HG02852 (cell line): ENCODE measurements at regions not wholly inside any gene's neighbourhood (a gene's known extent, or its start where the extent isn't known, plus 50 kb on each side); places are given as distances from the start of the nearest gene placed in this dataset.

Experiments used
- ATAC-seq: cut with Tn5 transposase; IDR thresholded peaks from one replicate; pipeline ENCODE4 v1.9.1; 2021; ENCODE audit warnings: mild to moderate bottlenecking, moderate library complexity; ENCODE audit not compliant: unreplicated experiment

DNA sequence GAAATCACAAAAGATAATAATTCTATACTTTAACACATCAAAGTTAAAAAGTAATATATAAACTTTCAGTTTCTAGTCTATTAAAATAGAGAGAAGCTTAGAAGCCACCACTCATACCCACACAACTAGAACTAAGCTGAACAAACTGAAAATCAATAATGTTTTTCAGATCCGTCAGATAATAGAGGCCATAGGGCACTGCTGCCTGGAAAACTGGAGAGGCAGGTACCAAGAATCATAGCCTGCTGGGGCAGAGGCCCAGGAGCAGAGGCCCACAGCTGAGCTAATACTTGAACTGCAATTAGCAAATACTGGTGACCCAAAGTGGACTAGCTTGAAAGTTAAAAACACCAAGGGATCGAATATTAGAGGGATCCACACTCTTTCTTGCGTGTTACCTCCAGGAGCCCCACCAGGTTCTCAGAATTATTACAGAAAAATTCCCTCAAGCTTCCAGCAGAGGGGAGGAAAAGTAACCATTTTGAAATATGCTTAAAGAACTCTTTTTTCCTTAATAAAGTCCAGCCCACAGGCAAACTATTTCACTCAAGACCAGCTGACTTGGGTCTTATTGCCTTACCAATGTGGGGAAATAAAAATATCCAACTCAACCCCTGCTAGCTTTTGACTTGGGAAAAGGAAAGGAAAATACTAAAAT lies 774.1 kb upstream of the IGFBP3 start:
- ATAC-seq: no peak

DNA sequence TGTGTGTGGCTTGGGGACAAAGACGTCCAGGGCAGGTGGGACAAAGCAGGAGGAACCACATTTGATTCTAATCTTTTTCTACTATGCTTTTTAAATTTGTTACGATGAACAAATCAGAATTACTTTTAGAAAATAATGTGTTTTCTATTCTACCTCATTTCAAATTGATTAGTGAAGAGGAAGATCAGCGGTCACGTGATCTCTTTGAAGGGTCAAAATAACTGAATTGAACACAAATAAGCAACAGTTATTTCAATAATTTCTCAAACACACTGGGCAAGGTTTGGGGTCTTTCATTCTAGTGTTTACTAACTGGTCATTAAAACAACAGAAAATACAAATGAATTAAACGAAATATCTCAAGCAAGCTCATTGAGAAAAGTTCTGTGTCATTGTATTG lies 773.0 kb upstream of the IGFBP3 start:
- no peak for ATAC-seq

DNA sequence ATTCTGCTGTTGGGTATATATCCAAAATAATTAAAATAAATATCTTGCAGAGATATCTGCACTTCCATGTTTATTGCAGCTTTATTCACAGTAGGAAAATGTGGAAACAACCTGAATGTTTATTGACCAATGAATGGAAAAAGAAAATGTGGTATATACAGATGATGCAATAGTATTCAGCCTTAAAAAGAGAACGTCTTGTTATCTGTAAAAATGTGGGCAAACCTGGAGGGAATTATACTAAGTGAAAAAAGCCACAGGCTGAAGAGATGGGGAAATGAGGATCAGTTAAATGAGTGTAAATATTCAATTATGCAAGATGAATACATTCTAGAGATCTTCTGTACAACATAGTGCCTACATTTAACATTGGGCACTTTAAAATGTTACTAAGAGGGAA lies 766.1 kb upstream of the IGFBP3 start:
- no peak for ATAC-seq

DNA sequence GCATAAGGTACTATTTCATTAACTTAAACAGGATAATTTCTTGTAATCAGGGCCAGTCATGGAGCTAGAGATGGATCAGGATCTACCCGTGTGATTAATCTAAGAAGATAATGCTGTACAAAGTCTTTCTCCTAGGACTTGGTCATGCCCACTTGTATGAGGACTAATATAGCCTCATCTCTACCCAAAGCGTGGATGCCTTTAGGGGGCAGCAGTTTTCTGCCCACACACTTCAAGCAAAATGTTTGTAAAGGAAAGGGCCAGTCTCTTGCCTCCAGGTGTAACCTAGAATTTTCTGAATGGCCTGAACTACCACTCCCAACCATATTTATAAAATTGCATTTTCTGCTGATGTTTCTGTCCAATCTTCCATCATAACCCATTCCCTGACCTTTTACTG lies 764.0 kb upstream of the IGFBP3 start:
- ATAC-seq: no peak

DNA sequence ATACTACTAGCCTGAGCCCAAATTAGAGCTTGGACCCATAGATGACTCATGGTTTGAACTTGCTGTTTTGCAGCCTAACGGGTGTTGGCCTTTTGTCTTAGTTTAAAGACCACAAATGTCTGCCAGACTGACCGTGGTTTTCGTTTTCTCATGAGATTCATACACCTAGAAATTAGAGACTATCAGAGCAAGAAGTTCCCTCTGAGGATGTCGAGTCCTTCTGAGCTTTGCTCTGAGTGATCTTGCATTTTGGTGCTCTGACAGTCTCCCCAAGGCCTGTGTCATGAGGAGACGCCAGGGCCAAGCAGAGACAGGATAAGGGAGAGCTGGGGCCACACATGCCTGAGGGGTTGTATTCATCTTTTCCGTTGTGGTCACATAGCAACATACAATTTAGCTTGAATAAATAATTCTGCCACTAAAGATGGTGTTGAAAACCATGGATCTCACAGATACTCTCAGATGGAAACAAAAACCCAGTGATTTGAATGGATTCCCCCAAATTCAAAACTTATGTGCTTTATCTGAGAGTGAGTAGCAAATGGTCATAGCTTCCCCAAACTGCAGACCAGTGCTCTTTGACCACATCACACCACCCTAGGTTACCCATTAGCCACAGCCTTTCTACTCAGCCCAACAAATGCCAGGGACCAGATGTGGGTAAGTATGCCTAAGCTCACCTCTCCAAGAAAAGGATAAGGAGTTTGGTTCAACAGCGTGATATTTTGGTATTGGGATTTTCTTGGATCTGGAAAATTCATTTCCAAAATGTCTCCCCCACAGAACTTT lies 762.0 kb upstream of the IGFBP3 start:
- no peak for ATAC-seq

DNA sequence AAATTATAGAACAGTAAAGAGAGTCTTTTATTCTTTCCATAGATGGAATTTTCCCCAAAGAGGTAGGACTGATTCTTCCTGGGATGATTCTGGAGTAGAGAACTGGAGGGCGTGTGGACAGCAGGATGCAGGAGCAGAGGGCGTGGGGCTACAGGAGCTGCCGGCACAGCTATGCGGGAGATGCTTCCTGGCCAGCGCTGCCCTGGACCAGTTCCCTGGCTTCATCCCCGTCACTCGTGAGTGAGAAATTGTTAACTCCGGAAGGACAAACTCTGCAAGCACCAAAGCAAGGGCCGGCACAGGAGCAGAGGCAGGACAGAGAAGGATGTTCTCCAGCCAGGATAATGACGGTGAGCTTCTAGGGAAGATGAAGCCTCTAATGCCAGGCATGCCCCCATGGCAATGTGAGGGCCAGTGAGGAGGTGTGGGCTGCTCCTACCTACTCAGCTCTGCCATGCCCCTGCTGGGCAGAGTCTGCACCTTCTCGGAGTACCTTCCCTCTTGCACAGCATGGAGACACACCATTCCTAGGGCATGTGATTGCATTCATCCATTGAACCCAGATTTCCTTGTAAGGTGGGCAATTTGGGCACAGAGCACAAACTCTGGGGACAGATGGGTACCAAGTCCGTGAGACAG lies 760.9 kb upstream of the IGFBP3 start:
- ATAC-seq: no peak

DNA sequence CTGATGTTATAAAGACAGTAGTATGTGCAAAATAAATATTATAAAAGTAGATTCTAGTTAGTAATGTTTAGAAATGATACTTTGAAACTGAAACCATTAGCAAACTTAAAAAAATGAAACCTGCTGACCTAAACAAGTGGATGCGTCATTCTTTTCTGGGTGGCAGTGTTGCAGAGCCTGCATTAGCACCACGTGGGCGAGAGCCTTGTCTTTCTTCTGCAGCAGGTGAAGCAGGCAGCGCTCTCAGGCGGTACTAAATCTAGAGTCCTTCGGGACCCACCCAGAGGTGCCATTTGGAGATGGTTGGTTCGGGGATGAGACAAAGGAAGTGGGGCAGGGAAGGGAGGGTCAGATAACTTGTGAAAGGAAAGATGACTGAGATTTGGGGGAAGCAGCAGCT lies 759.1 kb upstream of the IGFBP3 start:
- no peak for ATAC-seq

DNA sequence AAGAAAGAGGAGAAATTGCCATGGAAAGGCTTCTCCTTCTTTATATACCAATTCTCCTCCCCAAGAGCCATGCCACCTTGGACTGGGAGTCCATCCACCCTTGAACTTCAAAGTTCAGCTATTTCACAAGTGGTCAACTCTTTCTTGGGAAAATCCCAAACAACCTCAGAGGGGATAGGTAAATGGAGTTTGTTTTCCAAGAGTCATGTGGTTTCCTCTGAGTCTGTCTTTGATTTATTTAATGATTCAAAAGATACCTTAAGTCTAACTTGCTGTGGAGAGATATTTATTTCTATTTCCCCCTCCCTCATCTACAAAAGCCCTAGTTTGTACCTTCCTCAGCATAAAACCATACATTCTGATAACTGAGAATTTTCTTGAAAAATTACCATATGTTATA lies 758.6 kb upstream of the IGFBP3 start:
- ATAC-seq: no peak

DNA sequence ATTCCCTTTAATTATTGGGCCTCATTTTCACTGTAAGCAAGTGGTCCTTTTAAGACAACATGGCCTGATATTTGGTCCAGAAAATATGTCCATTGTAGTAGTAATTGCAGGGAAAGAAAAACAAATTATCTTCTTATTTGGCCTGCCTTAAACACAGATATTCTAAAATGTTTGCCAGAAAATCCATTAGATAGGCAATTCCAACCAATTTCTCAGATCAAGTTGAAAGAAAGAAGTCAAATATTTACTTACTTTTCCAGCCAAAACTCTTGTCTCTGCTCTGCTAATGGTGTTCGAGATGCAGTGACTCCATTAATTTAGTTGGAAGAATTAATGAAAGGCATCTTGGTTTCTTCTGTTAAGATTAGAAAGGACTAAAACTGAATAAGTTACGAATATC lies 757.3 kb upstream of the IGFBP3 start:
- ATAC-seq: no peak

DNA sequence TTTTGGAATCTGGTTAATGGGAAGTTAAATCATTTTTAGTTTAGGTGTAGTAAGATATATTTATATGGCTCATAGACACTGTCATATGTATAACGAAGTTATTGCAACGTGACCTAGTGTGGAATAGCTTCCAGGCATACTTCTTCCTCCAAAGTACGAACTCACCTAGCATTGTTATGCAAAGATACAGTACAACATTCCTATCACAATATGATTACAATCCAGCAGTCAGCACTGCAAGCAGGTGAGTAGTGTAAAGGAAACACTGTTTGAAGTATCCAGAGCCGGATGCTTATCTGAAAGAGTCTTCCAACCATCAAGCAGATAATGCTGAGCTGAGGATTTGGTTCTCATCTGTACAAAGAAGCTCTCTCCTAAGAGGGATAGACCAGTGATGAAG lies 754.4 kb upstream of the IGFBP3 start:
- no peak for ATAC-seq

DNA sequence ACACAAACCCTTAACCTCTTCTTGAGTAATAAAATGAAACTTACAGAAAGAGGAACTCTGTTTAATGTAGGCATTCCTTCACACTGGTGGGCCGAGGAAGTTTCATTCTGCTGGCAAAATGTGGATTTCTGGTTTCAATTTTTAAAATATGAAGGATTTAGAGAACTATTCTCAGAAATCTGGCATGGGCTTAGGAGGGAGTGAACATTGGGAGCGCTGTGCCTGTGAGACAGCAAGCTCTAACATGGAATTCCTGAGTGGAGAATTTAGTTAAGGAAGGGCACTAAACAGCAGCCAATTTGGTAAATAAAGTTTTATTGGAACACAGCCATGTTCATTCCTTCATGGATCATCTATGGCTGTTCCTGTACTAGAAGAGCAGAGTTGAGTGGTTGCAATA lies 751.8 kb upstream of the IGFBP3 start:
- no peak for ATAC-seq

DNA sequence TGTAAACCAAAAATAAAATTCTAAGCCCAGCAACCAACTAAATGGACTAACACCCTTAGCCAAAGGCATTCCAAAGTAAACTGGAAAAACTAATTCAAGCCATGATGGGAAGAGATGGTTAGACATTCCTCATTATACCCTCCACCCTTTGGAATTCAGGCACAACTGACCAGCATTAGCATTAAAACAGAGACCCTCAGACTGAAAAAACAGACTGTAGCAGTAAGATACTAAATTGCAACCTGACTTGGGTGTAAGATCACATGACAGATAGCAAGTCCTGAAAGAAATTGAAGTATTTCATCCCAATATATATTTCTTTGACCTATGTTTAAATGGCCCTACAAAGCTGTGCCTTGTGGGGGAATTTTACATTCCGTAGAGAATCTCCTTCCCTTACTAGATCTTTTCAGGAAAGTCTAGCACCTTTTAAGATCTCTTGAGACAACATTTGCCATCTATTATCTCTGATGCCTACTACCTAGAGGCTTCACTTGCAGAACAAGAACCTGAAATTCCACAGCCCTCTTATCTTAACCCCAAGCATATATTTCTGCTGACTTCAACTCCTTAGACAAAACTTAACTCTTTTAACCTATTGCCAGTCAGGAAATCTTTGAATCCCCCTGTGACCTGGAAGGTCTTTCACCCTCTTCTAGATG lies 750.2 kb upstream of the IGFBP3 start:
- no peak for ATAC-seq

DNA sequence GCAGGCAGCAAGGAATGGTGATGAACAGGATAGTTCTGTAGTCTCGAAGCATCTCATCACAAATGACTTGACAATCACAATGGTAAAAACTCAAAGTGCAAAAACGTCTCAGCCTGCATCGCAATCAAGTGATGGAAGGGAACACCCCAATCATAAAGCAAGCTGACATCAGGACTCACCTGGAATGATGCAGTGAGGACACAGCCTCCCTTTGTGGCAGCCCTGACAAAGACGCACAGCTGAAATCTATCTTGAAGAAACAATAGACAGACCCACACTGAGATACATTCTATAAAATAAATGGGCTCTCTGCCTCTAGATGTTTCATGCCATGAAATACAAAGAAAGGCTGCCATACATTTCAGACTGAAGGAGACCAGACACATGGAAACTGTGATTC lies 748.0 kb upstream of the IGFBP3 start:
- no peak for ATAC-seq

DNA sequence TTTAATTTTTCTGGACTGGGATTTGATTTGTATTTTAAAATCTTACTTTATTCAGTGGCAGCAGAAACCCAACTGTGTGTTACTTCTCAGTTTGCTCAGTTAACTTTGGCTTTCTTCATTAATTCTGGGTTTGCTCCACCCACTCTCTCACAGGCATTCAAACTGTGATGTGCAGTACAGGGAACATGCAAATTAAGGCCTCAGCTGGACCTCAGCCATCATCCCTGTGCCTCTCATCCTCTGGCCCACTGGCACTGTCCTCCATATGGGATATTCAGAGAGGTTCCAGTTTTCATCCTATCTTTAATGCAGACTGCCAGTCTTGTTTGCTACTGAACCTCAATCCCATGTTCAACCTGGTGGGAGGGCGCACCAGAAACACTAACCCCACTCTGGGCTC lies 743.4 kb upstream of the IGFBP3 start:
- ATAC-seq: no peak

DNA sequence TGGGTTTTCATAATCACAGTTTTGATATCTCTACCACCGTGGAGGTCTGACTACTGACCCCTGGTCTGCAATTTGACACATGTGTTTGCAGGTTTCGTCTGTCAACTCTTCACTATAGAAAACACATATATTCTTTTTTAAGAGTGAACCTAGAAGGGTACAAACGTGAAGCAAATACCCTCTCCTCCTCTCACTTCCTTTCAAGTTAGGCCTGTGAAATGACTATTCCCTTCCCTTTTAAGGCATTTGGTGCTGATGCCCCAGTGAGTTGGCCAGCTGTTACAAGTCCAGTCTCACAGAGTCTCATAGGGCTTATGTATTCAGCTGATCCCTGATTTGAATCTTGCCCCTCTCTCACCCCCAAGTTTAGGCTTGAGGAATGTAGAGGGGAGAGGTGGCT lies 742.0 kb upstream of the IGFBP3 start:
- no peak for ATAC-seq

DNA sequence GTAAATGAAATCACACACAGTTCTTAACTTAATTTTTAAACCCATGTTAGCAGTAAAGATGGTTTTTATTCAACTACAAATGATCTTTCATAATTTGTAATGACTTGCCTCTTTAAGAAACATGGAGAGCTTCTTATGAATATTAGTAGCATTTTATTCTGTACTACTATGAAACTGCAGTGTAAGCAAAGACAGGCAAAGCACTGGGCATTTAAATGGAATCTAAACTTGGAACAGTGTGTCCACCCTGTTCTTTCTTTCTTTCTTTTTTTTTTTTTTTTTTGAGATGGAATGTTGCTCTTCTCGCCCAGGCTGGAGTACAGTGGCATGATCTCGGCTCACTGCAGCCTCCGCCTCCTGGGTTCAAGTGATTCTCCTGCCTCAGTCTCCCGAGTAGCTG lies 740.4 kb upstream of the IGFBP3 start:
- ATAC-seq: no peak

DNA sequence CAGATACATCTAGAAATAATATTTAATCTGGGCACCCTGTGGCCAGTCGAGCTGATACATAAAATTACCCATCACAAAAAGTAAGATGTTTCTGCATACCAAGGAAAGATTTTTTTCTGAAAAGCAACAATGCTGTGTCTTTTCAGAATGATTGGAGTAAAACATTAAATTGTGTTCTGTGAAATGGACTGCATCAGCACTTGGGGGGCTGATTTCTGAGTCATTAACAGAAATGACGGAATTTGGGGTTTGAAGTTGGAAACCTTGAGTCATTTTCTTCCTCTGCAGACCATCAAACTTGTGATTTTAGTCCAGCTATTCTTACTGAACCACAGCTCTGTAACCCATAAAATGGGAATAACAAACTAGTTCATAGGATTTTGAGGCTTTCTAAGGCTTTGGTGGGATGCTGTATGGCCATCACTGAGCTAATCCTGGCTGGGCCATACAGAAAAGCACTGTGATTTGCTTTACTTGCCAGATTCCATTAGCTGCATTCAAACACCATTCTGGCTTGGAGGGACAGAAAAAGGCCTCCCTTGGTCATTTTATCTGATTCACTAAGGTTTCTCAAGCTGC lies 739.4 kb upstream of the IGFBP3 start:
- no peak for ATAC-seq

DNA sequence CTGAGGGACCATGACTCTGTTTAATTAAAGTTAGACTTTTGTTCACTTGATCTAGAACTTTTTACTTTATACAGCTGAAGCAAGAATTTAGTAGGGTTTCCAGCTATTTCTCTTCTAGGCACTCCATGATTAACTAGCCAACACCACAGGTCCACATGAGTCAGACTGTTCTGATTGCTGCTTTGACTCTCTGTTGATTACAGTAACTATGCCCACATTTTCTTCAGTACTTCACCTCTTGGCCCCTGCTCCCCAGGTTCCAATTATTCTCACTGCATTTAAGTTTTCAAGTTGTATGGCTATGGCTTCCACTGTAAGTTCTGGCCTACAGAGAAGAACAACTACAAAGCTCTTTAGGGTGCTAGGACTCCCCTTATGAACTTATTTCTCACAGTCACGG lies 737.2 kb upstream of the IGFBP3 start:
- no peak for ATAC-seq

DNA sequence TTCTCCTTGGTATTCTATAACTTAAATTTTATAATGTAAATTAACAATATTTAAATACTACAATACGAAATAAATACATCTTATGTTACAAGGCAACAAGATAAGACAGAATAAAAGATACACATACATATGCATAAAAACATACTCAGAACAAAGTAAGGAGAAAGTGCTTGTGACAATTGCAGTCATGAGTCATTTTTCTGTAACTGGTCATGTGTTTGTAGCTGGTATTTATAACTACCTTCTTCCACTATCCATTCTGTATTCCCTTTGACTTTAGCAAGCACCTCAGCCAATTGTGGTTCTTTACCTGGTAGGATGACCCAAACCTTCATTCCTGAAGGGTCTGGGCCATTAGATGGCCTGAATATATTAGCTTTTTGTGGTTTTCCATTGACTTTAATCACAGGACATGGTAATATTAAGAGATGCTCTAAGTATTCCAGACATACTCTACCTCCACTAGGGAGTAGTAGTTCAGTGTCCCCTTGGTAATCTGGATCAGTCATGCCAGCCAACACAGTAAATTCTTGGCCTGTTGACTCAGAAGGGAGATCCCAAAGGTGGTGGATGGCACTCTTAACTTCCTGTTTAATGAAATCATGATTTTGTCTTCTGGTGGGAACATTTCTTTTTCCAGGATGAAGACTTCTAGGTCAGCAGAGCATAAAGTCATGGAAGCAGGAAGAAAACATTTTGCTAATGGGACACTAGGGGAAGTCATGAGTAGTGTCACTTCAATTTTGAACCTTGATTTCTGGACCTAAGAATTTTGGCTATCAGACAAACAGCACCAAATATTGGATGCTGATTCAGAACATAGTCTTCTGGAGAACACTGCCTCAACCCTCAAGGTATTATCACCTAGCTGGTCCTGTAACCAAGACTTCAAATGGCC lies 733.7 kb upstream of the IGFBP3 start:
- no peak for ATAC-seq

DNA sequence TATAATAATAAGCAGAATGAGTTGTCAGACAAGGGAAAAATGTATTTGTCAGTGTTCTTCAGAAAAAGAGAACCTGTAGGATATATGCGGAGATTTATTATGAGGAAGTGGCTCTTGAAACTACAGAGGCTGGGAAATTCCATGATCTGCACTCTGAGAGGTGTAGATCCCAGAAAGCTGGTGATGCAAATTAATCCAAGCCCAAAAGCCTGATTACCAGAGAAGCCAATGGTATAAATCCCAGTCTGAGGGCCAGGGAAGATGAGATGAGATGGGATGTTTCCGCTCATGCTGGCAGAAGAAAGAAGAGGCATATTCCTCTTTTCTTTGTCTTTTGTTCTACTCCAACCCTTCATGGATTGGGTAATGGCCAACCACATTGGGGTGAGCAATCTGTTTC lies 732.8 kb upstream of the IGFBP3 start:
- ATAC-seq: no peak
